Endodermal cell (in vitro differentiated cells): ENCODE measurements at regions not wholly inside any gene's neighbourhood (a gene's known extent, or its start where the extent isn't known, plus 50 kb on each side); places are given as distances from the start of the nearest gene placed in this dataset.

Experiments
- DNase-seq: peaks from one replicate; pipeline ENCODE4 v3.0.0-alpha.2; 2017
- H3K27ac ChIP-seq: 2 replicates; pipeline ENCODE4 v1.5.1; 2013; ENCODE audit warnings: mild to moderate bottlenecking, low read depth, low read length, moderate library complexity
- H3K27me3 ChIP-seq: 2 replicates; pipeline ENCODE4 v1.6.1; 2013; ENCODE audit warnings: mild to moderate bottlenecking, low read length, moderate library complexity; ENCODE audit not compliant: insufficient read depth, control insufficient read depth, poor library complexity, severe bottlenecking
- H3K36me3 ChIP-seq: 2 replicates; pipeline ENCODE4 v1.7.0; 2013; ENCODE audit warnings: mild to moderate bottlenecking, low read length, moderate library complexity; ENCODE audit not compliant: control insufficient read depth, insufficient read depth
- H3K4me1 ChIP-seq: one replicate; pipeline ENCODE4 v1.7.0; 2013; ENCODE audit warnings: low read length; ENCODE audit not compliant: control insufficient read depth, insufficient read depth
- H3K4me3 ChIP-seq: 2 replicates; pipeline ENCODE4 v1.5.1; 2013; ENCODE audit warnings: mild to moderate bottlenecking, low read length, moderate library complexity
- H3K9ac ChIP-seq: 2 replicates; pipeline ENCODE4 v1.6.1; 2013; ENCODE audit warnings: mild to moderate bottlenecking, low read length, moderate library complexity; ENCODE audit not compliant: poor library complexity, severe bottlenecking; ENCODE audit errors: extremely low read depth
- H3K9me3 ChIP-seq: 2 replicates; pipeline ENCODE4 v1.6.1; 2013; ENCODE audit warnings: mild to moderate bottlenecking, low read length, moderate library complexity; ENCODE audit not compliant: control insufficient read depth
- H3K27ac Mint-ChIP-seq: 2 replicates; pipeline ENCODE4 v1.8.0; 2020; ENCODE audit warnings: mixed read lengths
- H3K27me3 Mint-ChIP-seq: 2 replicates; pipeline ENCODE4 v1.8.0; 2021; ENCODE audit warnings: mild to moderate bottlenecking, mixed read lengths; ENCODE audit not compliant: insufficient read depth
- H3K36me3 Mint-ChIP-seq: 2 replicates; pipeline ENCODE4 v1.8.0; 2020; ENCODE audit warnings: low read depth, mixed read lengths
- H3K4me1 Mint-ChIP-seq: 2 replicates; pipeline ENCODE4 v1.8.0; 2020; ENCODE audit warnings: mixed read lengths
- H3K4me3 Mint-ChIP-seq: 2 replicates; pipeline ENCODE4 v1.8.0; 2020; ENCODE audit warnings: mild to moderate bottlenecking, moderate library complexity, mixed read lengths
- H3K9me3 Mint-ChIP-seq: 2 replicates; pipeline ENCODE4 v1.8.0; 2020; ENCODE audit warnings: mild to moderate bottlenecking, mixed read lengths
- CTCF ChIP-seq: fragments of 200-600 bp; sonication (generic); conservative IDR thresholded peaks from 2 replicates; pipeline ENCODE4 v1.5.0; 2021; ENCODE audit warnings: antibody characterized with exemption, mild to moderate bottlenecking
- WGBS, 2 experiments: methylation state at CpG; one replicate each; pipeline versions ENCODE4 v1.1.5 to v1.1.7; 2013; ENCODE audit warnings: missing lambda C conversion rate in 2 of 2, mixed read lengths in 1 of 2; ENCODE audit not compliant: insufficient coverage in 1 of 2, insufficient read length in 1 of 2; 5-methylcytosine and 5-hydroxymethylcytosine counted together

GRCh38 chrX:1084689-1085088, 127.8 kb downstream of the CRLF2 start:
- 93 to 99% methylated on average over 6 of the region's 6 CpGs for WGBS, 2 experiments

GRCh38 chrX:1076871-1077651, 135.4 kb downstream of the CRLF2 start:
- no peak for TF ChIP-seq CTCF
- Histone ChIP-seq H3K9me3 (peaks cover 10% of the 10 kb centered on the region), H3K27ac (peak overlapping the region; percentile 34), H3K36me3 (no peaks in the 10 kb centered on the region), H3K27me3 (no peaks in the 10 kb centered on the region), H3K4me3 (no peak overlapping the region), H3K4me1 (no peaks in the 10 kb centered on the region), H3K9ac (no peak overlapping the region)
- Mint-ChIP-seq H3K4me1 (peaks cover 11% of the 10 kb centered on the region), H3K36me3 (no peaks in the 10 kb centered on the region), H3K27me3 (peaks cover 7% of the 10 kb centered on the region), H3K4me3 (no peak overlapping the region), H3K9me3 (peaks cover 20% of the 10 kb centered on the region), H3K27ac (no peak overlapping the region)
- 77 to 86% methylated on average over 18 to 29 of the region's 29 CpGs for WGBS, 2 experiments
- peak; percentile 69 for DNase-seq

More at GRCh38 chrX:1084689-1085088, 127.8 kb downstream of the CRLF2 start:
- DNase-seq, result no peak
- Histone ChIP-seq H3K4me3 (no peak overlapping the region), H3K9me3 (no peaks in the 10 kb centered on the region), H3K27me3 (no peaks in the 10 kb centered on the region), H3K4me1 (no peaks in the 10 kb centered on the region), H3K36me3 (no peaks in the 10 kb centered on the region), H3K9ac (no peak overlapping the region), H3K27ac (no peak overlapping the region)
- Mint-ChIP-seq H3K27me3 (peaks cover 2% of the 10 kb centered on the region), H3K27ac (no peak overlapping the region), H3K4me1 (peaks cover 10% of the 10 kb centered on the region), H3K4me3 (no peak overlapping the region), H3K9me3 (no peaks in the 10 kb centered on the region), H3K36me3 (no peaks in the 10 kb centered on the region)
- no peak for TF ChIP-seq CTCF

- Mint-ChIP-seq H3K27ac (no peak overlapping the region), H3K4me1 (peaks cover 5% of the 10 kb centered on the region), H3K4me3 (no peak overlapping the region), H3K36me3 (no peaks in the 10 kb centered on the region), H3K27me3 (peaks cover 7% of the 10 kb centered on the region), H3K9me3 (peaks cover 20% of the 10 kb centered on the region)
- Histone ChIP-seq H3K9me3 (peaks cover 10% of the 10 kb centered on the region), H3K36me3 (no peaks in the 10 kb centered on the region), H3K9ac (no peak overlapping the region), H3K27ac (no peak overlapping the region), H3K4me3 (no peak overlapping the region), H3K4me1 (no peaks in the 10 kb centered on the region), H3K27me3 (no peaks in the 10 kb centered on the region)
- no peak for DNase-seq
- WGBS, 2 experiments, result 93 to 96% methylated on average over 7 of the region's 7 CpGs
- no peak for TF ChIP-seq CTCF
These were observed 136.7 kb downstream of the CRLF2 start for GRCh38 chrX:1075741-1076140.
